NOMO-1 treated with DMSO at 0.1 percent for 48 hours (cell line): ENCODE measurements at regions not wholly inside any gene's neighbourhood (a gene's known extent, or its start where the extent isn't known, plus 50 kb on each side); places are given as distances from the start of the nearest gene placed in this dataset.
"Not testable (repeated sequence)": the region's sequence is repeated elsewhere in the genome, so short reads cannot be mapped to it uniquely, and the experiment has no call there.

Experiments used
- DNase-seq: peaks from one replicate; lab custom pipeline; 2025; ENCODE audit not compliant: unreplicated experiment; lab: John Stamatoyannopoulos, UW

DNA sequence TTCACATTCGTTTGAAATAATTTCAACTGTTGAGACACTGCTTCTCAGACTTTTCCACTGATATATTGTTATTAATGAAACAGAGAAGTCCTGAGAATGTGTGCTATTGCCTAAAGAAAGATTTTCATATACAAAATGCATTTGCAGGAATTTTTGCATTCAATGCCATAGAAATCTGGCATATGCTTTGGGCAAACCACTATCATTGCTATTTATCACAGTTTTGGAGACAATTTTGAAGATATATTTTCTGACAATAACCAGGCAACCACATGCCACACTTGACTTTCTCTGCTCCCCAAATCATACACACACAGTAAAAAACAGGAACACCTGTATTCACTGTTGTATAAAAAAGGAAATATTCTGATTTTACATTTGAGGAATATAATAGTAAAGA lies 1303.7 kb upstream of the IGFBP7 start:
- no peak for DNase-seq

DNA sequence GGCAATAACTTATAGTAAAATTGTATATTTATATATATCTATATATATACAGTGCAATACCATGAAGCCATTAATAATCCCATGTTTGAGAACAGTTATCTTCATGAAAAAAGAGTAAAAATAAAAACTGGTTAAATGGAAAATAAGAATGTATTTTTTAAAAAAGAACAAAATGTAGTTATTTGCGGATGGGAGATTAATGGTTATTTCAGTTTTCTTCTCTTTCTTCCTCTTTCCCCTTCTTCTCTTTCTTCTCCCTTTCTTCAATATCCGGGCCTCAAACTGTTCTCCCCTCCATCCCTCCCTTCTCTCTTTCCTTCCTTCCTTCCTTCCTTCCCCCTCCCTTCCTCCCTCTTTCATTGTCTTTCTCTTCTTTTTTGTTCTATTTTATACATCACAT lies 1301.7 kb upstream of the IGFBP7 start:
- no peak for DNase-seq

- DNase-seq = no peak
Observed at GRCh38 chr4:58406762-58407161, 1296.6 kb upstream of the IGFBP7 start.

DNA sequence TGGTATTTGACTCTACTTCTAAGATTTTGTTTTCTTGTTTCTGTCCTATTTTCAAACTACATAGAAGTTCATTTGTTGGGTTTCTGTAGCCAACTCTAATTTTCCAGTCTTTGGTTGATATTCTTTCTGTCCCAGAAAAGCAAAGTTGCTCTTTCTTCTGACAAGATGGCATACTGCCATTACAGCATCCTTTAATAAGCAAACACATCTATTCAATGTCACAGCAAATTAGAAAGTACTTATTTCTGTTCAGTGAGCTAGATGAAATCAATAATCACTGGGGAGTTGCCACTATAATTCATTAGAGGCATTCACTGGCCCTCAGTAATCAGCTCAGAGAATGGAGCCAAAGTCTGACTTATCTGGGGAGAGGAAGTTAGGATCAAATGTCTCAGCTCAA lies 1258.0 kb upstream of the IGFBP7 start:
- no peak for DNase-seq

- no peak for DNase-seq
Observed at GRCh38 chr4:58360354-58361133, 1250.4 kb upstream of the IGFBP7 start.

GRCh38 chr4:58359590-58359989 lies 1249.4 kb upstream of the IGFBP7 start:
- DNase-seq = no peak

DNA sequence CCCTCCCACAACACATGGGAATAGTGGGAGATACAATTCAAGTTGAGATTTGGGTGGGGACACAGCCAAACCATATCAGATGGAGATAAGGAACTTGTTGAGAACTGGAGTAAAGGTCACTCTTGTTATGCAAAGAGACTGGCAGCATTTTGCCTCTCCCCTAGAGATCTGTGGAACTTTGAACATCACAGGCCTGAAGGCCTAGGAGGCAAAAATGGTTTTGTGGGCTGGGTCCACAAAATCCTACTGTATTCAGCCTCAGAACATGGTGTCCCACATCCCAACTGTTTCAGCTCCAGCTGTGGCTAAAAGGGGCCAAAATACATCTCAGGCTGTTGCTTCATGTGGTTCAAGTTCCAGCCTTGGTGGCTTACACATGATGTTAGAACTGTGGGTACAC lies 1247.8 kb upstream of the IGFBP7 start:
- DNase-seq = no peak

- DNase-seq = no peak
Observed at GRCh38 chr4:58325070-58325469, 1214.9 kb upstream of the IGFBP7 start.

GRCh38 chr4:58313444-58313843 lies 1203.3 kb upstream of the IGFBP7 start:
- DNase-seq = no peak

DNA sequence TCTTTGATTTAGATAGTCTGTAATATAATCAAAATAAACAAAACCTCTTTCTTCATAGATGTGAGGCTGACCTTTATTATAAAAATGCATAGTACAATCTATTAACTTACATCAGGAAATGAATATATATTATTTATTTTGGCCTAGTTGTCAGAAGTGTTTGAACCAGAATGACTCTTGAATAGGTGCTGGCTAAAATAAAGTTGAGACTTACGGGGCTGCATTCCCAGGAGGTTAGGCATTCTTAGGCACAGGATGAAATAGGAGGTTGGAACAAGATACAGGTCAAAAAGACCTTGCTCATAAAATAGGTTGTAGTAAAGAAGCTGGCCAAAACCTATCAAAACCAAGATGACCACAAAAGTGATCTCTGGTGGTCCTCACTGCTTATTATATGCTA lies 1193.3 kb upstream of the IGFBP7 start:
- DNase-seq = no peak

- DNase-seq = no peak
Observed at GRCh38 chr4:58301376-58301999, 1191.3 kb upstream of the IGFBP7 start.

DNA sequence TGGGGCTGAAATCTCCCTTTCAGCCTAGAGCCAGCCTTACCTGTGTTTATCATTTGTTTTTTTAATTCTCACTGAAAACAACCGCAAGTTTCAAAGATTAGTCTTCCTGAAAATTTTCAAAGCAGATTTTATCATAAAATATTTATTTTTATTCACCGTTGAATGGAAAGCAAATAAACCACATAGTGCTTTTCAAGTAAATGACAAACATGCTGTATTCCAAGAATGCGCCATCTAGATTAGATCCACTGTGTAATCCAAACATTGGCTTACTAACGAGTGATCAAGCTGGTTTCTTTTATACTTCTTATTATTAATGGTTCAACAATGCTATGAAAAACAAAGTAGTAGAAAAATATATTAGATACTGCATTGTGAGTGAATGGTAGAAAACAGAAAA lies 1176.2 kb upstream of the IGFBP7 start:
- DNase-seq = no peak

- not testable (repeated sequence) for DNase-seq
Observed at GRCh38 chr4:58280928-58281327, 1170.7 kb upstream of the IGFBP7 start.

- no peak for DNase-seq
Observed at GRCh38 chr4:58275856-58276255, 1165.7 kb upstream of the IGFBP7 start.

- DNase-seq = no peak
Observed at GRCh38 chr4:58274553-58274952, 1164.4 kb upstream of the IGFBP7 start.

- DNase-seq = no peak
Observed at GRCh38 chr4:58272311-58272710, 1162.1 kb upstream of the IGFBP7 start.

DNA sequence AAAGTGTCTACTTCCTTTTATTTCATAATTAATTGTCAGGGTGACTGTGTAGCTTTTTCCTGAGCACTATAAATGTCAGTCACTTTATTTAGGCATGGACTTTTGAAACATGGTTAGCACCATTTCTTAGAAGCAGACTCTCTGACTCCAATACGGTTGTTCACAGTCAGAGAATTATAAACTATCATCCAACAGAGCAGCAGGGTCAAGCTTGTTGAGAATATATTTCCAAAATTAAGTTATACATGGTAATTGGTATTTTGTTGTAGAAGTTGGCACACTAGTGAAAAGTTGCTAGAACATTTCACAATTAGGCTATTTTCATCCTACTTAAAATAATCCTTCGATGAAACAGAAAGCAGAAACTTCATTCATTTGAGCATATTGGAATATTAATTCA lies 1155.5 kb upstream of the IGFBP7 start:
- no peak for DNase-seq

DNA sequence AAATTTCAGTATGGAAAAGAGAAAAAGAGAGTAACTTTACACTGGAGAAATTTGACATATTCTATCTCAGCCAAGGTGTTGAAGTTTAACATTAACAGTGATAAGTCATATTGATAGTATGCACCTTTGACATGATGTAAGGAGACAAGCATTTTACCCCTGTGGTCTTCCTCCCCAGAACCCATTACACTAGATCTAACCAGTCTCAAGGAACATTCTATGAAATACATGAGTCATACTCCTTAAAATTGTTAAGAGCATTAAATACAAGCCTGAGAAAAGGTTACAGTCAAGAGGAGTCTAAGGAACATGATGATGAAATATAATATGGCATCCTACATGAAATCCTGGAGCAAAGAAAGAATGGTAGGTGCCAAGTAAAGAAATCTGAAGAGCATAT lies 1151.3 kb upstream of the IGFBP7 start:
- no peak for DNase-seq

DNA sequence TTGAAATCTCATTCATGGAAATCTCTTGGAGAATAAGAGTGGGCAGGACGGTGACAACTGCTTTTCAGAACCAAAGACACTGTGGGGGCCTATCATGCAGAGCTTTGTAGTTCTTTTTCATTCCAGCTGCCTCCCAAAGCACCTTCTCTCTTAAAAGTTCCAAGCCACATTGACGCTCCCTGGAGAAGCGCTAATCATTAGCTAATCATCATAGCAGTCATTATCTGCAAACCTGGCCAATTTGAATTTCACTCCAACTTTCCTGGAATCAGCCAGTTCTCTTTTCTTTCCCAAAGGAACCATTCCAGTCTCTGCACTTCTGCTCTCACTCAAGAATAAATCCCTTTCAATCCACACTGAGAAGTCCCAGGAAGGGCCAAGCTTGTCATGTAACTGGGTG lies 1144.1 kb upstream of the IGFBP7 start:
- DNase-seq = no peak

GRCh38 chr4:58252656-58253055 lies 1142.5 kb upstream of the IGFBP7 start:
- no peak for DNase-seq

DNA sequence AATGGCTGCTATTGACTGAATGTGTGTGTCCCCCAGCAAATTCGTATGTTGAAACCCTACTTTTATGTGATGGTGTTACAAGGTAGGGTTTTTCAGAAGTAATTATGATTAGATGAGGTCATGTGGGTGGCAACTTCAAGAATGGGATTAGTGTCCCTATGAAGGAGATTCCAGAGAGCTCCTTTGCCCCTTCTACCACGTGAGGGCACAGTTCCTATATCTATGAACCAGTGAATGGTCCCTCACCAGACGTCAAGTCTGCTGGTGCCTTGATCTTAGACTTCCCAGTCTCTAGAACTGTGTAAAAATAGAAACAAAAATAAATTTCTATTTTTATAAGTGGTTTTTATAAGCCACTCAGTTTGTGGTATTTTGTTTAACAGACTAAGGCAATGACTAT lies 1137.6 kb upstream of the IGFBP7 start:
- no peak for DNase-seq

DNA sequence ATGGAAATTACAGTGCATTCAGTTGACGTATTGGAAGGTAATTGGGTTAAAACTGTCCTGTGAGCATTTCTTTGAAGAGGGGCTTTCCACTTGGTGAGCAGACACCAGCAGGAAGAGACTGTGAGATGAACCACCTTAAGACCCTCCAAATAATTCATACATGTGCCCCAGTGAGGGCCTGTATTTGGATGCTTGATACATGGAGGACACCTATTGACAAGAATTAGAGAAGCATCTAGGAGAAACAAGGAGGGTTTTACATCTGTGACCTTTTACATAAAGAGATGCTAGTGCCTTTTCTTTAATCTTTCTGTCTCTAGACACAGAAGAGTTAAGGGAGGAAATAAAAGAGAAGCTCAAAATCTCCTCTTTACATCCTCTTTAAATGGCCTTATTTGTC lies 1115.3 kb upstream of the IGFBP7 start:
- no peak for DNase-seq

DNA sequence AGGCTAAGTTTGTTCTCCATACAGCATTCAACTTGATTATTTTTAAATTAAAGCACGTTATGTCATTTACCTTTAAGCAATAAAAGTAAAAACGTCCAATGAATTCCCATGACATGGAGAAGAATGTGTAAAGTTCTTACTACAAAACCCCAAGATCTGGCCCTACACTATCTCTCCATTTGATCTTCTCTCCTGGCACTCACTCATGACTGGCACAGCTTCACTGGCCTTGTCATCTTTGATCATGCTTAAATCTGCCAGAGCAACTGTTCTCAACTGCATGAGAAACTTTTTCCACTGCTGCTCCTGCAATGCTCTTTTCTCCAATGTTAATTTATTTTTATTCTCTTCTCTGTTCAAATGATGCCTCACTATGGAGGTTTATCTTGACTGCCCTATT lies 1109.0 kb upstream of the IGFBP7 start:
- no peak for DNase-seq
